SJSA1 (cell line): ENCODE measurements at regions not wholly inside any gene's neighbourhood (a gene's known extent, or its start where the extent isn't known, plus 50 kb on each side); places are given as distances from the start of the nearest gene placed in this dataset.
A peak's percentile ranks its signal among the peaks of the same experiment; 100 is the strongest.
"Not testable (repeated sequence)": the region's sequence is repeated elsewhere in the genome, so short reads cannot be mapped to it uniquely, and the experiment has no call there.

Source experiments
- DNase-seq, 2 experiments: peaks; one replicate each; pipeline ENCODE4 v3.0.0-alpha.2; 2015 to 2020; ENCODE audit warnings: low spot score in 2 of 2, low read depth in 1 of 2
- H3K27ac ChIP-seq: fragments of 250-450 bp; sonication (Bioruptor Pico); 2 replicates; pipeline ENCODE4 v1.5.1; 2020; ENCODE audit warnings: mild to moderate bottlenecking, moderate library complexity
- H3K27me3 ChIP-seq: fragments of 250-450 bp; sonication (Bioruptor Pico); replicated peaks from 2 replicates; pipeline ENCODE4 v1.5.1; 2020; ENCODE audit warnings: mild to moderate bottlenecking, moderate library complexity
- H3K36me3 ChIP-seq: fragments of 250-450 bp; sonication (Bioruptor Pico); 2 replicates; pipeline ENCODE4 v1.5.1; 2020; ENCODE audit warnings: mild to moderate bottlenecking
- H3K4me1 ChIP-seq: fragments of 250-450 bp; sonication (Bioruptor Pico); replicated peaks from 2 replicates; pipeline ENCODE4 v1.6.1; 2021; ENCODE audit warnings: mild to moderate bottlenecking
- H3K4me3 ChIP-seq: fragments of 250-450 bp; sonication (Bioruptor Pico); 2 replicates; pipeline ENCODE4 v1.5.1; 2020; ENCODE audit warnings: mild to moderate bottlenecking
- H3K9me3 ChIP-seq: fragments of 250-450 bp; sonication (Bioruptor Pico); replicated peaks from 2 replicates; pipeline ENCODE4 v1.5.1; 2020; ENCODE audit warnings: mild to moderate bottlenecking

DNA sequence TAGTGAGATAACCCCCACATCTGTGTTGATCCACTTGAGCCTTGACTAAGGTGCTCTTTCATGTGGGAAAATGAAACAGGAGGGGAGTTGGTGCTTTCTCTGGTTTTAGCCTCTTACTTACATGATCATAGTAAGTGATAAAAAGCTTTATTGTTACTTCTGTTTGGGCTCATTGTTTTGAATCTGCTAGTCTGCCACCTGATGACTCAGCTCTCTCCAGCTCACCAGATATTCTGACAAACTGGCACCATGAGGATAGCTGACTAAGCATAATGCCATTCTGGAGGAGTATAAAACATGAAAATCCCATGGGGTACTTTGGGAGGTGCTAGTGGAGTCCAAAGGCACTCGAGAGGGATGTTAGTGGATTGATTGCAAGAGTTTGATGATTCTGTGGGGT lies 824.0 kb downstream of the RAPGEF2 start:
- Histone ChIP-seq H3K36me3 (no peaks in the 10 kb centered on the region), H3K27me3 (no peaks in the 10 kb centered on the region), H3K27ac (no peak overlapping the region), H3K9me3 (no peaks in the 10 kb centered on the region), H3K4me1 (no peaks in the 10 kb centered on the region), H3K4me3 (no peak overlapping the region)
- DNase-seq, result no peak

DNA sequence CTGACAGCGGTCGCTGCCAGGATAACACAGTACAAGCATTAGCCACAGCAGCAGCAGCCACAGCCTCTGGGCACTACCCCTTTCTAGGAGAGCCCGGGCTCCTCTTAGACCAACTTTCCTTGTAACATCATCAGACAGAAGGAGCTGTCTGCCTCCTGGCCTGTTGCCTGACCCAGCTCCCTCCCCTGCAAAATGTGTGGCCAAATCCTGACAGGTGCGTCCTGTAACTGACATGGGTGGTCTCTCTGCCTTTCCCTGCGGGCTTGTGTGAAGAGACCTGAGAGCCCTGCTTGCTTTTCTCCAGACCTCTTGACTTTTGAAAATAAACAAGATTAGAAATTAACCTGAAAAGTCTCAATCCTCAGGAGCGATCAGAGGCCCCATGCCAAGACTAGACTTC lies 824.9 kb downstream of the RAPGEF2 start:
- no peaks in the 10 kb centered on the region for H3K27me3 ChIP-seq
- no peaks in the 10 kb centered on the region for H3K9me3 ChIP-seq
- no peaks in the 10 kb centered on the region for H3K36me3 ChIP-seq
- no peak overlapping the region for H3K4me3 ChIP-seq
- no peak overlapping the region for H3K27ac ChIP-seq
- DNase-seq, result no peak
- no peaks in the 10 kb centered on the region for H3K4me1 ChIP-seq

DNA sequence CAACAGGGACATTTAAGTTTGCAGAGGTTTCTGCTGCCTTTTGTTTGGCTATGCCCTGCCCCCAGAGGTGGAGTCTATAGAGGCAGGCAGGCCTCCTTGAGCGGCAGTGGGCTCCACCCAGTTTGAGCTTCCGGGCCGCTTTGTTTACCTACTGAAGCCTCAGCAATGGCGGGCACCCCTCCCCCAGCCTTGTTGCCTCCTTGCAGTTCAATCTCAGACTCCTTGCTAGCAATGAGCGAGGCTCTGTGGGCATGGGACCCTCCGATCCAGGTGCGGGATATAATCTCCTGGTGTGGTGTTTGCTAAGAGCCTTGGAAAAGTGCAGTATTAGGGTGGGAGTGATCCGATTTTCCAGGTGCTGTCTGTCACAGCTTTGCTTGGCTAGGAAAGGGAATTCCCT lies 831.7 kb downstream of the RAPGEF2 start:
- H3K4me1 ChIP-seq, H3K9me3 ChIP-seq, DNase-seq, H3K27me3 ChIP-seq, H3K36me3 ChIP-seq, H3K4me3 ChIP-seq, H3K27ac ChIP-seq: not testable (repeated sequence)

DNA sequence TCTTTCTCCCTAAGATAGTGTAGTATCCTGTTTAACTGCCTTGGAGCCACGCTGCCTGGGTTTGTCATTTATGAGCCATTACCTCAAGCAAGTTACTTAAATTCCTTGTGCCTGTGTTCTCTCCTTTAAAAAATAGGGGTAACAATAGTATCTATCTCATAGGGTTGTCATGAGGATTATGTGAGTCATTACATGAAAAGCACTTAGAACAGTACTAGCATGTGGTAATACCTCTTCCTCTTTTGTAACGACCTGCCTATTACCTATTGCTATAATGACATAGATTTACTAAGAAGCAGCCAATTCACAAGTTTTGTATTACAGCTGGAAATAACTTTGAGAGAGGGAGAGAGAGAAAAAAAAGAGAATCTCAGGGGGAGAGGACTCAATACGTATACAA lies 834.7 kb downstream of the RAPGEF2 start:
- H3K27ac ChIP-seq, result no peak overlapping the region
- H3K9me3 ChIP-seq, result no peaks in the 10 kb centered on the region
- no peaks in the 10 kb centered on the region for H3K27me3 ChIP-seq
- no peak for DNase-seq
- H3K36me3 ChIP-seq, result no peaks in the 10 kb centered on the region
- H3K4me1 ChIP-seq, result no peaks in the 10 kb centered on the region
- H3K4me3 ChIP-seq, result no peak overlapping the region

DNA sequence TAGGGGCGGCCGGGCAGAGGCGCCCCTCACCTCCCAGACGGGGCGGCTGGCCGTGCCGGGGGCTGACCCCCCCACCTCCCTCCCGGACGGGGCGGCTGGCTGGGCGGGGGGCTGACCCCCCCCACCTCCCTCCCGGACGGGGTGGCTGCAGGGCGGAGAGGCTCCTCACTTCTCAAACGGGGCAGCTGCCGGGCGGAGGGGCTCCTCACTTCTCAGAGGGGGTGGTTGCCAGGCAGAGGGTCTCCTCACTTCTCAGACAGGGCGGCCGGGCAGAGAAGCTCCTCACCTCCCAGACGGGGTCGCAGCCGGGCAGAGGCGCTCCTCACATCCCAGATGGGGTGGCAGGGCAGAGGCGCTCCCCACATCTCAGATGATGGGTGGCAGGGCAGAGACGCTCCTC lies 836.8 kb downstream of the RAPGEF2 start:
- H3K36me3 ChIP-seq, H3K27me3 ChIP-seq, H3K4me1 ChIP-seq, DNase-seq, H3K9me3 ChIP-seq, H3K27ac ChIP-seq, H3K4me3 ChIP-seq: not testable (repeated sequence)

DNA sequence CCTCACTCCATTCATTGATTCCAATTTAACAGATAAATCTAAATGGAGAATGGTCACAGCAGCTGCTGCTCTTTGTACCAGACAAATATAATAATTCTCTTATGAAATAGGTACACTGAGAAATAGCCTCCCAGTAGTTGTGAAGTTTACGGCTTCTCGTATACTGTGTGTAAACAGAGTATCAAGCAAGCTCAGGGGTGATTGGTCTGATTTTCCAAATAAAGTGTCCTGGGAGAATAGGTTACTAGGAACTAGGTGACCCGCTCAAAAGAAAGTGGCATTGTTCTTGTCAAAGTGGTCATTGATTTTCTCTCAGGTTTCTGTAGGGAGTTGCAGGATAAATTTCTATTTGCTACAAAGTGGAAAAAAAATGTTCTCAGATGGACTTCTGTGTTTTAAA lies 838.2 kb downstream of the RAPGEF2 start:
- H3K4me1 ChIP-seq, result no peaks in the 10 kb centered on the region
- H3K4me3 ChIP-seq, result no peak overlapping the region
- H3K27ac ChIP-seq, result no peak overlapping the region
- H3K9me3 ChIP-seq, result no peaks in the 10 kb centered on the region
- DNase-seq, result no peak
- no peaks in the 10 kb centered on the region for H3K36me3 ChIP-seq
- no peaks in the 10 kb centered on the region for H3K27me3 ChIP-seq

DNA sequence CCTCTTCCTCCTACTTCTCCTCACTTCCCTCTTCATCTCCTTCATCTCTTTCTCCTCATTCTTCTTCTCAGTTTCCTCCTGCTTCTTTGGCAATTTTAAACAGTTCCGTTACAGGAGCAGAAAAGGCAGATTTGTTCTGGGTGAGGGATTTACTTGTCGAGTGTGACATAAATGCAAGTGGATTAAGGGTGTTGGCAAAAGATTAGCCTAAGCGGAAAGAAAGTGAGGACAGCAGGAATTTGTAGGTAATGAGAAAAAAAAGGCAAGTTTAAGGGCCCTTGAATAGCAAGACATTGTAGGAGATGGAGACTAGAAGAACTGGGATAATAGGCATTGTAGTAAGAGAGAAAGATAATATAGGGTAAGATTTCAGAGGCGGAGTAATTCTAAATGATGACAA lies 841.6 kb downstream of the RAPGEF2 start:
- no peaks in the 10 kb centered on the region for H3K9me3 ChIP-seq
- no peaks in the 10 kb centered on the region for H3K27me3 ChIP-seq
- no peak overlapping the region for H3K27ac ChIP-seq
- H3K36me3 ChIP-seq, result no peaks in the 10 kb centered on the region
- H3K4me1 ChIP-seq, result no peaks in the 10 kb centered on the region
- DNase-seq, result no peak
- no peak overlapping the region for H3K4me3 ChIP-seq

DNA sequence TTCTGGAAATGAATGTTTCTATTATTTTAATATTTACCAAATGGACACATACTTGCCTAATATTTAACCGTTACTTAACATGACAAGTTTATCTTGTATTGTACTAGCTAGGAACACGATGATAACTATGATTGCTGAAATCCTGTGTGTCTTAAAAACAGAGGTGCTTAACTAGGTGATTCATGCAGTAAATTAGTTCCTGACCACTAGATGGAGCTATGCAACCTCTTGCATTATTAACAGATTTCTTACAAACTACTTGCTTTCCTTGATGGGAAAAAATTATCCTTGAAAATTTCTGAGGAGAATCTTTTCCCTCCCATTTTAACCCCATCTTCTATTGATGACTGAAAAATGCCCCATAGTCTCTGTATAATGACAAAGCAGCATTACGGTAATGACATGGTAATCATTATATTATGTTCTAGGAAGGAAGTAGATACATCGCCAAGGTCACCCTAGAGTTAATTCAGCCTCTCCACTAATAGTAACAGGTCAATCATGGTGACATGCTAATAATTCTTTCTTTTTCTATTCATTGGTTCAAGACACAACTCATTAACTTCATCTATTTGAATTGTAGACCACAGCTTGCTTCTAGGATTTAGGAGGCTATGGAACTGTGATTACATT lies 844.2 kb downstream of the RAPGEF2 start:
- no peaks in the 10 kb centered on the region for H3K36me3 ChIP-seq
- H3K27me3 ChIP-seq, result no peaks in the 10 kb centered on the region; the same call in 1 of the 2 replicates
- DNase-seq, result peak in 1 of 2 experiments; percentile 15

DNA sequence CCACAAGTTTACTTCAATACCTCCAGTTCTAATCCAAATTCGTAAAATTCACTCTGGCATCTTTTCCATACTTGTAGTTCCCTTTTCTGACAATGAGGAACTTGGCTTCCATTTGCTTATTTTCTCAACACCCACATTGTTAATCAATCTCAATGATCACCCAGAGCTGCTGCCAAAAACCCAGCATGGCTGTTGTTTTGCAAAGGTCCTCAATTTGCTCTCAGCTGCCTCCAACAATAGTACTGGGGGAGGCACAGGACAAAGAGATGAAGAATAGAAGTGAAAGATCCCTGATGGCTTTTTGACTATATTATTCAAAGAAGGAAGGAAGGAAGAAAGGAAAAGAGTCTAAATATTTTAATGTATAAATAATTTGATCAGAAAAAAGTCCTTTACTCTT lies 847.8 kb downstream of the RAPGEF2 start:
- Histone ChIP-seq H3K4me3 (no peak overlapping the region), H3K9me3 (no peaks in the 10 kb centered on the region), H3K4me1 (no peaks in the 10 kb centered on the region), H3K36me3 (no peaks in the 10 kb centered on the region), H3K27me3 (no peaks in the 10 kb centered on the region; the same call in 1 of the 2 replicates), H3K27ac (no peak overlapping the region)
- no peak for DNase-seq

More for the DNA sequence above, 844.2 kb downstream of the RAPGEF2 start:
- no peaks in the 10 kb centered on the region for H3K4me1 ChIP-seq
- no peaks in the 10 kb centered on the region for H3K9me3 ChIP-seq
- no peak overlapping the region for H3K27ac ChIP-seq
- no peak overlapping the region for H3K4me3 ChIP-seq

DNA sequence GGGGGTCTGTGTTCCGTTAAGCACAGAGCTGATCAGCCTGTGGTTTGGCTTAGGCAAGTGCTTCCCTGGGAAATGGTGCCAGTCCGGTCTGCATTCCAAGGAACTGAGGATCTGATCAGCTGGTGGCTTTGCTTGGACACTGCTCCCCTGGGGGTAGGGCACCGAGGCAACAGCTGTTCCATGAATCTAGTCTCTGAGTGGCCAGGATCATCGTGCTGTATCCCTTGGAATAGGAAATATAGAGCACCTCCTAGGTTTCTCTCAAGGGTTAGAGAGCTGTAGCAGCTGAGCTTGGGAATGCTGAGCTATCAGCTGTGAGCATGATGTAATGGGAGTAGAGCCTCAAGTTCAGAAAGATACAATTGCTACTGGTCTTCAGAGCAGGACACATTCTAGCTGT lies 863.9 kb downstream of the RAPGEF2 start:
- Histone ChIP-seq H3K27me3 (no peaks in the 10 kb centered on the region), H3K27ac (no peak overlapping the region), H3K36me3 (no peaks in the 10 kb centered on the region), H3K4me1 (no peaks in the 10 kb centered on the region), H3K9me3 (no peaks in the 10 kb centered on the region), H3K4me3 (no peak overlapping the region)
- DNase-seq, result no peak

DNA sequence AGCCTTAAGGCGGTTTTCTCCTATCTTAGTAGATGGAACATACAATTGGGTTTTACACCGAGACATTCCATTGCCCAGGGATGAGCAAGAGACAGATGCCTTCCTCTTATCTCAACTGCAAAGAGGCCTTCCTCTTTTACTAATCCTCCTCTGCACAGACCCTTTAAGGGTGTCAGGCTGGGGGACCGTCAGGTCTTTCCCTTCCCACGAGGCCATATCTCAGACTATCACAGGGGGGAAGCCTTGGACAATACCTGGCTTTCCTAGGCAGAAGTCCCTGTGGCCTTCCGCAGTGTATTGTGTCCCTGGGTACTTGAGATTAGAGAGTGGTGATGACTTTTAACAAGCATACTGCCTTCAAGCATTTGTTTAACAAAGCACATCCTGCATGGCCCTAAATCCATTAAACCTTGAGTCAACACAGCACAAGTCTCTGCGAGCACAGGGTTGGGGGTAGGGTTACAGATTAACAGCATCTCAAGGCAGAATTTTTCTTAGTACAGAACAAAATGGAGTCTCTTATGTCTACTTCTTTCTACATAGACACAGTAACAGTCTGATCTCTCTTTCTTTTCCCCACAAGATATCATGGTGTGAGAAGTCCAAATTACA lies 874.1 kb downstream of the RAPGEF2 start:
- not testable (repeated sequence) for H3K4me3 ChIP-seq, H3K4me1 ChIP-seq, H3K27me3 ChIP-seq, H3K9me3 ChIP-seq, H3K36me3 ChIP-seq, H3K27ac ChIP-seq, DNase-seq

DNA sequence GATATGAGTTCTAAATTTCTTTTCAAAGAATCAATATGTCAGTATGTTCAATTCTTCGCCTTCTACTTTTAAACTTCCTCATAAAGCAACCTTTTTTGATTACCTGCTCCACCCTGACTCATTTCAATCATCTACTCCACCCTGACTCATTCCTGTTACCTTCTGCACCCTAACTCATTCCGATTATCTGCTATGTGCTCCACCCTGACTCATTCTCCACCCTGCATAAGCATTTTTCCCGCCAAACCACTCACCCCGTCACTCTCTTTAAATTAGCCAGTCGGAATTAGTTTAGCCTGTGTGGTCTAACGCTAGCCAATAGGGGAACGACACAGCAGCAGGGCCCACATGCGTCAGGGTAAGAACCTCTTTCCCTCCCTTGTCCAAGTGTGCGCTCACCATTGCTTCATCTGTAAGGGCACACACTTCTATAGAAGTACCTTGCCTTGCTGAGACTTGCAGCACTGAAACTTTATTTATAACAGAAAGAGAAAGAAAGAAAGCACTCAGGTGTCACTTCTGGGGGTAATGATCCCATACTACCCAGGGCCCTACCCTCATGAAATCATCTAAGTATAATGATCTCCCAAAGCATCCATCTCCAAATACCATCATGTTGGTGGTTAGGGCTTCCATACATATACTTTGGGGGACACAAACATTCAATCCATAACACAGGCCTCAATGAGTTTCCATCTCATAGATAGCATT lies 875.2 kb downstream of the RAPGEF2 start:
- no peaks in the 10 kb centered on the region for H3K27me3 ChIP-seq
- no peaks in the 10 kb centered on the region for H3K36me3 ChIP-seq
- DNase-seq, result no peak
- no peak overlapping the region for H3K27ac ChIP-seq
- H3K9me3 ChIP-seq, result no peaks in the 10 kb centered on the region
- no peak overlapping the region for H3K4me3 ChIP-seq
- no peaks in the 10 kb centered on the region for H3K4me1 ChIP-seq

DNA sequence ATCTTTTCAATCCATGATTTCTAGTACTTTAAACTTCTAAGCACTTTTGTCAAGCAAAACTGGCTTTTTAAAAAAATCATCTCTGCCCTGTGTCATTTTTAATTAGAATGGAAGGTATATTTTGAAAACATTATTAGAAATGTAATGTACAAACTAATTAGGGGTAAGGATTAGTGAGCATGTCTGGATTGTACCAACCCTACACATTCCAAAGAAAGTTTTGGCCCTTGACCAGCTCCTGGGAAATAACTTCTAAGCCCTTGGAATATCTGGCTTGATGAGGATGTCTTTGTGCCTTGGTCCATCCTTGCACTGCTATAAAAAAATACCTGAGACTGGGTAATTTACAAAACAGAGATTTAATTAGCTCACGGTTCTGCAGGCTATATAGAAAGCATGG lies 876.5 kb downstream of the RAPGEF2 start:
- H3K36me3 ChIP-seq, result no peaks in the 10 kb centered on the region
- no peak overlapping the region for H3K4me3 ChIP-seq
- H3K9me3 ChIP-seq, result no peaks in the 10 kb centered on the region
- no peak overlapping the region for H3K27ac ChIP-seq
- no peaks in the 10 kb centered on the region for H3K4me1 ChIP-seq
- no peak for DNase-seq
- H3K27me3 ChIP-seq, result no peaks in the 10 kb centered on the region

DNA sequence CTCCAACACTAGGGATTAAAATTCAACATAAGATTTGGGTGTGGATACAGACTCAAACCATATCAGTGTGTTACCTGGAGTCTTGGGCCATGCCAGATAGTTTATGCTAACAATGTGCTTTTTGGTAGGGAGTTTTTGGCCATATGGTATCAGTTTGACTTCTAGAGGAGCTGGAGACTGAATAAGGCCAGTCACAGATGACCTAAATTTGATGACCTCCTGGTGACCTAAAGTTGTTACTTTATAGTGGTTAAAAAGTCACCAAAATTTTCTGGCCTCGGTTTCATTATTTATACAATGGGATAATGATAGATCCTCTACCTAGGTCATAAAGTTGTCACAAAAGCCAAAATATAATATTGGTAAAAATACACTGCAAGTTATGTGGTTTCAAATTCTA lies 877.1 kb downstream of the RAPGEF2 start:
- Histone ChIP-seq H3K36me3 (no peaks in the 10 kb centered on the region), H3K4me3 (no peak overlapping the region), H3K4me1 (no peaks in the 10 kb centered on the region), H3K27me3 (no peaks in the 10 kb centered on the region), H3K9me3 (no peaks in the 10 kb centered on the region), H3K27ac (no peak overlapping the region)
- no peak for DNase-seq
